GM23338 (cell line): ENCODE measurements at regions not wholly inside any gene's neighbourhood (a gene's known extent, or its start where the extent isn't known, plus 50 kb on each side); places are given as distances from the start of the nearest gene placed in this dataset.

ENCODE experiments used
- ATAC-seq: fragments of 200-7000 bp; cut with Tn5 transposase; 3 replicates; pipeline ENCODE4 v1.9.1; 2020
- DNase-seq: peaks from one replicate; pipeline ENCODE4 v3.0.0-alpha.2; 2015; ENCODE audit warnings: low spot score
- H2AFZ ChIP-seq: fragments of 200-600 bp; sonication (generic); 2 replicates; pipeline ENCODE4 v1.8.0; 2016; ENCODE audit warnings: antibody characterized with exemption, mild to moderate bottlenecking, moderate library complexity
- H3F3A ChIP-seq: fragments of 200-600 bp; sonication (generic); replicated peaks from 2 replicates; pipeline ENCODE4 v1.8.0; 2017; ENCODE audit warnings: antibody characterized with exemption, mixed run types, low read depth
- H3K27ac ChIP-seq: fragments of 200-600 bp; sonication (generic); 2 replicates; pipeline ENCODE4 v1.6.1; 2016; ENCODE audit warnings: low read depth
- H3K27me3 ChIP-seq: fragments of 200-600 bp; sonication (generic); 2 replicates; pipeline ENCODE4 v1.8.0; 2016; ENCODE audit warnings: mild to moderate bottlenecking, mixed run types, moderate library complexity; ENCODE audit not compliant: insufficient read depth
- H3K36me3 ChIP-seq: fragments of 200-600 bp; sonication (generic); 2 replicates; pipeline ENCODE4 v1.8.0; 2016; ENCODE audit warnings: mild to moderate bottlenecking; ENCODE audit not compliant: insufficient read depth
- H3K4me1 ChIP-seq: fragments of 200-600 bp; sonication (generic); 2 replicates; pipeline ENCODE4 v1.8.0; 2016; ENCODE audit warnings: mild to moderate bottlenecking, moderate library complexity; ENCODE audit not compliant: insufficient read depth
- H3K4me2 ChIP-seq: fragments of 200-600 bp; sonication (generic); 2 replicates; pipeline ENCODE4 v1.7.1; 2017; ENCODE audit warnings: mixed run types
- H3K4me3 ChIP-seq: fragments of 200-600 bp; sonication (generic); 2 replicates; pipeline ENCODE4 v1.6.1; 2016; ENCODE audit warnings: mixed run types
- H3K79me2 ChIP-seq: fragments of 200-600 bp; sonication (generic); replicated peaks from 2 replicates; pipeline ENCODE4 v1.8.0; 2017; ENCODE audit warnings: mild to moderate bottlenecking; ENCODE audit not compliant: insufficient read depth
- H3K9me2 ChIP-seq: fragments of 200-600 bp; sonication (generic); 2 replicates; pipeline ENCODE4 v1.8.0; 2017; ENCODE audit not compliant: insufficient read depth
- H4K20me1 ChIP-seq: fragments of 200-600 bp; sonication (generic); replicated peaks from 2 replicates; pipeline ENCODE4 v1.8.0; 2017; ENCODE audit warnings: mild to moderate bottlenecking; ENCODE audit not compliant: insufficient read depth
- H3K27ac Mint-ChIP-seq: 2 replicates; pipeline ENCODE4 v1.8.0; 2020; ENCODE audit warnings: inconsistent platforms, mild to moderate bottlenecking, moderate library complexity, mixed read lengths
- H3K27me3 Mint-ChIP-seq: 3 replicates; pipeline ENCODE4 v1.8.0; 2022; ENCODE audit warnings: low read depth, mild to moderate bottlenecking, moderate library complexity, mixed read lengths, inconsistent platforms; ENCODE audit not compliant: insufficient read depth, poor library complexity
- H3K36me3 Mint-ChIP-seq: 3 replicates; pipeline ENCODE4 v1.8.0; 2021; ENCODE audit warnings: low read depth, mild to moderate bottlenecking, inconsistent platforms, moderate library complexity, mixed read lengths
- H3K4me1 Mint-ChIP-seq: 3 replicates; pipeline ENCODE4 v1.8.0; 2020; ENCODE audit warnings: mild to moderate bottlenecking, inconsistent platforms, mixed read lengths
- H3K4me3 Mint-ChIP-seq: 3 replicates; pipeline ENCODE4 v1.8.0; 2021; ENCODE audit warnings: moderate library complexity, mild to moderate bottlenecking, inconsistent platforms, mixed read lengths
- H3K9me3 Mint-ChIP-seq: 3 replicates; pipeline ENCODE4 v1.8.0; 2020; ENCODE audit warnings: moderate library complexity, mild to moderate bottlenecking, inconsistent platforms, mixed read lengths
- CREB1 ChIP-seq: fragments of 250-450 bp; sonication (Bioruptor Pico); IDR thresholded peaks from 2 replicates; pipeline ENCODE4 v1.5.0; 2020; ENCODE audit warnings: low read depth, mild to moderate bottlenecking, moderate library complexity
- EZH2 ChIP-seq: fragments of 200-600 bp; sonication (generic); IDR thresholded peaks from one replicate; pipeline ENCODE4 v1.8.0; 2017; ENCODE audit warnings: antibody characterized with exemption, mild to moderate bottlenecking, low read depth; ENCODE audit not compliant: unreplicated experiment
- EZH2phosphoT487 ChIP-seq: fragments of 200-600 bp; sonication (generic); IDR thresholded peaks from one replicate; pipeline ENCODE4 v1.8.1; 2018; ENCODE audit warnings: antibody characterized with exemption; ENCODE audit not compliant: unreplicated experiment
- JUNB ChIP-seq: IDR thresholded peaks from one replicate; pipeline ENCODE4 v1.6.1; 2016; ENCODE audit warnings: antibody characterized with exemption; ENCODE audit not compliant: unreplicated experiment
- NANOG ChIP-seq: IDR thresholded peaks from 2 replicates; pipeline ENCODE4 v1.6.1; 2016; ENCODE audit warnings: antibody characterized with exemption, borderline replicate concordance
- POLR2AphosphoS5 ChIP-seq: IDR thresholded peaks from 2 replicates; pipeline ENCODE4 v1.6.1; 2016; ENCODE audit warnings: antibody characterized with exemption, low read depth
- STAT1 ChIP-seq: IDR thresholded peaks from one replicate; pipeline ENCODE4 v1.6.1; 2016; ENCODE audit warnings: antibody characterized with exemption; ENCODE audit not compliant: unreplicated experiment
- ZNF114 ChIP-seq: fragments of 250-450 bp; sonication (Bioruptor Pico); IDR thresholded peaks from 2 replicates; pipeline ENCODE4 v1.5.0; 2020; ENCODE audit warnings: mild to moderate bottlenecking, moderate library complexity
- TF ChIP-seq, protein P1 (sequence below): IDR thresholded peaks from 2 replicates; pipeline ENCODE4 v1.6.1; 2016; ENCODE audit warnings: antibody characterized with exemption
- TF ChIP-seq, protein P2 (sequence below): fragments of 250-450 bp; sonication (Bioruptor Pico); IDR thresholded peaks from 2 replicates; pipeline ENCODE4 v1.5.0; 2020; ENCODE audit warnings: mild to moderate bottlenecking, moderate library complexity

- no peaks in the 10 kb centered on the region for H4K20me1 ChIP-seq
- H3K4me1 ChIP-seq, result no peaks in the 10 kb centered on the region
- H3K9me2 ChIP-seq, result peaks cover 21% of the 10 kb centered on the region
- H3K4me3 Mint-ChIP-seq, result no peak overlapping the region
- no peaks in the 10 kb centered on the region for H3K79me2 ChIP-seq
- TF ChIP-seq CREB1 (no peak), EZH2phosphoT487 (no peak), EZH2 (no peak), STAT1 (no peak), ZNF114 (CRISPR knock-in tag) (no peak), POLR2AphosphoS5 (no peak), JUNB (no peak), NANOG (no peak)
- TF ChIP-seq, protein P1, sequence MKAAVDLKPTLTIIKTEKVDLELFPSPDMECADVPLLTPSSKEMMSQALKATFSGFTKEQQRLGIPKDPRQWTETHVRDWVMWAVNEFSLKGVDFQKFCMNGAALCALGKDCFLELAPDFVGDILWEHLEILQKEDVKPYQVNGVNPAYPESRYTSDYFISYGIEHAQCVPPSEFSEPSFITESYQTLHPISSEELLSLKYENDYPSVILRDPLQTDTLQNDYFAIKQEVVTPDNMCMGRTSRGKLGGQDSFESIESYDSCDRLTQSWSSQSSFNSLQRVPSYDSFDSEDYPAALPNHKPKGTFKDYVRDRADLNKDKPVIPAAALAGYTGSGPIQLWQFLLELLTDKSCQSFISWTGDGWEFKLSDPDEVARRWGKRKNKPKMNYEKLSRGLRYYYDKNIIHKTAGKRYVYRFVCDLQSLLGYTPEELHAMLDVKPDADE, result no peak
- TF ChIP-seq, protein P2, sequence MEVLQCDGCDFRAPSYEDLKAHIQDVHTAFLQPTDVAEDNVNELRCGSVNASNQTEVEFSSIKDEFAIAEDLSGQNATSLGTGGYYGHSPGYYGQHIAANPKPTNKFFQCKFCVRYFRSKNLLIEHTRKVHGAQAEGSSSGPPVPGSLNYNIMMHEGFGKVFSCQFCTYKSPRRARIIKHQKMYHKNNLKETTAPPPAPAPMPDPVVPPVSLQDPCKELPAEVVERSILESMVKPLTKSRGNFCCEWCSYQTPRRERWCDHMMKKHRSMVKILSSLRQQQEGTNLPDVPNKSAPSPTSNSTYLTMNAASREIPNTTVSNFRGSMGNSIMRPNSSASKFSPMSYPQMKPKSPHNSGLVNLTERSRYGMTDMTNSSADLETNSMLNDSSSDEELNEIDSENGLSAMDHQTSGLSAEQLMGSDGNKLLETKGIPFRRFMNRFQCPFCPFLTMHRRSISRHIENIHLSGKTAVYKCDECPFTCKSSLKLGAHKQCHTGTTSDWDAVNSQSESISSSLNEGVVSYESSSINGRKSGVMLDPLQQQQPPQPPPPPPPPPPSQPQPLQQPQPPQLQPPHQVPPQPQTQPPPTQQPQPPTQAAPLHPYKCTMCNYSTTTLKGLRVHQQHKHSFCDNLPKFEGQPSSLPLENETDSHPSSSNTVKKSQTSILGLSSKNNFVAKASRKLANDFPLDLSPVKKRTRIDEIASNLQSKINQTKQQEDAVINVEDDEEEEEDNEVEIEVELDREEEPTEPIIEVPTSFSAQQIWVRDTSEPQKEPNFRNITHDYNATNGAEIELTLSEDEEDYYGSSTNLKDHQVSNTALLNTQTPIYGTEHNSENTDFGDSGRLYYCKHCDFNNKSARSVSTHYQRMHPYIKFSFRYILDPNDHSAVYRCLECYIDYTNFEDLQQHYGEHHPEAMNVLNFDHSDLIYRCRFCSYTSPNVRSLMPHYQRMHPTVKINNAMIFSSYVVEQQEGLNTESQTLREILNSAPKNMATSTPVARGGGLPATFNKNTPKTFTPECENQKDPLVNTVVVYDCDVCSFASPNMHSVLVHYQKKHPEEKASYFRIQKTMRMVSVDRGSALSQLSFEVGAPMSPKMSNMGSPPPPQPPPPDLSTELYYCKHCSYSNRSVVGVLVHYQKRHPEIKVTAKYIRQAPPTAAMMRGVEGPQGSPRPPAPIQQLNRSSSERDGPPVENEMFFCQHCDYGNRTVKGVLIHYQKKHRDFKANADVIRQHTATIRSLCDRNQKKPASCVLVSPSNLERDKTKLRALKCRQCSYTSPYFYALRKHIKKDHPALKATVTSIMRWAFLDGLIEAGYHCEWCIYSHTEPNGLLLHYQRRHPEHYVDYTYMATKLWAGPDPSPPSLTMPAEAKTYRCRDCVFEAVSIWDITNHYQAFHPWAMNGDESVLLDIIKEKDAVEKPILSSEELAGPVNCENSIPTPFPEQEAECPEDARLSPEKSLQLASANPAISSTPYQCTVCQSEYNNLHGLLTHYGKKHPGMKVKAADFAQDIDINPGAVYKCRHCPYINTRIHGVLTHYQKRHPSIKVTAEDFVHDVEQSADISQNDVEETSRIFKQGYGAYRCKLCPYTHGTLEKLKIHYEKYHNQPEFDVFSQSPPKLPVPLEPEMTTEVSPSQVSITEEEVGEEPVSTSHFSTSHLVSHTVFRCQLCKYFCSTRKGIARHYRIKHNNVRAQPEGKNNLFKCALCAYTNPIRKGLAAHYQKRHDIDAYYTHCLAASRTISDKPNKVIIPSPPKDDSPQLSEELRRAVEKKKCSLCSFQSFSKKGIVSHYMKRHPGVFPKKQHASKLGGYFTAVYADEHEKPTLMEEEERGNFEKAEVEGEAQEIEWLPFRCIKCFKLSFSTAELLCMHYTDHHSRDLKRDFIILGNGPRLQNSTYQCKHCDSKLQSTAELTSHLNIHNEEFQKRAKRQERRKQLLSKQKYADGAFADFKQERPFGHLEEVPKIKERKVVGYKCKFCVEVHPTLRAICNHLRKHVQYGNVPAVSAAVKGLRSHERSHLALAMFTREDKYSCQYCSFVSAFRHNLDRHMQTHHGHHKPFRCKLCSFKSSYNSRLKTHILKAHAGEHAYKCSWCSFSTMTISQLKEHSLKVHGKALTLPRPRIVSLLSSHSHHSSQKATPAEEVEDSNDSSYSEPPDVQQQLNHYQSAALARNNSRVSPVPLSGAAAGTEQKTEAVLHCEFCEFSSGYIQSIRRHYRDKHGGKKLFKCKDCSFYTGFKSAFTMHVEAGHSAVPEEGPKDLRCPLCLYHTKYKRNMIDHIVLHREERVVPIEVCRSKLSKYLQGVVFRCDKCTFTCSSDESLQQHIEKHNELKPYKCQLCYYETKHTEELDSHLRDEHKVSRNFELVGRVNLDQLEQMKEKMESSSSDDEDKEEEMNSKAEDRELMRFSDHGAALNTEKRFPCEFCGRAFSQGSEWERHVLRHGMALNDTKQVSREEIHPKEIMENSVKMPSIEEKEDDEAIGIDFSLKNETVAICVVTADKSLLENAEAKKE (CRISPR knock-in tag), result no peak
- no peak overlapping the region for H3K27ac ChIP-seq
- H3F3A ChIP-seq, result no peaks in the 10 kb centered on the region
- H3K36me3 Mint-ChIP-seq, result no peaks in the 10 kb centered on the region; the same call in 2 of the 3 replicates
- H3K36me3 ChIP-seq, result no peaks in the 10 kb centered on the region
- peaks cover 18% of the 10 kb centered on the region for H3K4me1 Mint-ChIP-seq
- H3K9me3 Mint-ChIP-seq, result no peaks in the 10 kb centered on the region; the same call in 2 of the 3 replicates
- ATAC-seq (no peak), DNase-seq (no peak)
- H3K4me3 ChIP-seq, result no peak overlapping the region
- no peaks in the 10 kb centered on the region for H3K27me3 ChIP-seq
- H3K27me3 Mint-ChIP-seq, result peaks cover 2% of the 10 kb centered on the region
- no peak overlapping the region for H3K27ac Mint-ChIP-seq
- H2AFZ ChIP-seq, result no peak overlapping the region
- H3K4me2 ChIP-seq, result no peak overlapping the region
These were observed 421.5 kb upstream of the USP24 start for GRCh38 chr1:55636696-55637095.
